ENCODE measurements at regions not wholly inside any gene's neighbourhood (a gene's known extent, or its start where the extent isn't known, plus 50 kb on each side); places are given as distances from the start of the nearest gene placed in this dataset.

DNA sequence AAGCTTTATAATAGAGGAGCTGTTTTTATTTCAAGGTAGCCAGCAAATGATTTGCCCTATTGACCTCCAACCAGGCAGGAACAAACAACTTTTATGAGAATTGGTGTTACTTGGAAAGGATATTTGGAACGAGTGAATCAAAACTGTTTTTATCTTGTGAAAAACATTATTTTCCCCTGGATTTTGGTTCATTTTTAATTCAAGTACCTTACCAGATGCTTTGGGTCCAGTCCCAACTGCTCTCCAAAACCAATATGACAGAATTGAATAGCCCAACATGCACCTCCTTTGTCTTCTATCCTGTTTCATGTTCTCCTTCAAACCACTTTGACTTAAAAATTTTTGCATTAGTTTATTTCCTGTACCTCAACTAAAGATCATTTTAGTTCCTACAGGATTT, 178.6 kb upstream of the RBMS1 start:
- no peak for DNase-seq
- Histone ChIP-seq H3K27me3 (no peaks in the 10 kb centered on the region), H3K27ac (no peak overlapping the region), H3K9me3 (no peaks in the 10 kb centered on the region), H3K4me1 (no peaks in the 10 kb centered on the region), H3K36me3 (no peaks in the 10 kb centered on the region), H3K4me3 (no peak overlapping the region)
- TF ChIP-seq, protein P1, sequence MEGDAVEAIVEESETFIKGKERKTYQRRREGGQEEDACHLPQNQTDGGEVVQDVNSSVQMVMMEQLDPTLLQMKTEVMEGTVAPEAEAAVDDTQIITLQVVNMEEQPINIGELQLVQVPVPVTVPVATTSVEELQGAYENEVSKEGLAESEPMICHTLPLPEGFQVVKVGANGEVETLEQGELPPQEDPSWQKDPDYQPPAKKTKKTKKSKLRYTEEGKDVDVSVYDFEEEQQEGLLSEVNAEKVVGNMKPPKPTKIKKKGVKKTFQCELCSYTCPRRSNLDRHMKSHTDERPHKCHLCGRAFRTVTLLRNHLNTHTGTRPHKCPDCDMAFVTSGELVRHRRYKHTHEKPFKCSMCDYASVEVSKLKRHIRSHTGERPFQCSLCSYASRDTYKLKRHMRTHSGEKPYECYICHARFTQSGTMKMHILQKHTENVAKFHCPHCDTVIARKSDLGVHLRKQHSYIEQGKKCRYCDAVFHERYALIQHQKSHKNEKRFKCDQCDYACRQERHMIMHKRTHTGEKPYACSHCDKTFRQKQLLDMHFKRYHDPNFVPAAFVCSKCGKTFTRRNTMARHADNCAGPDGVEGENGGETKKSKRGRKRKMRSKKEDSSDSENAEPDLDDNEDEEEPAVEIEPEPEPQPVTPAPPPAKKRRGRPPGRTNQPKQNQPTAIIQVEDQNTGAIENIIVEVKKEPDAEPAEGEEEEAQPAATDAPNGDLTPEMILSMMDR (IDR thresholded peaks at IDR 0.05) = no peak
- no peak for TF ChIP-seq POLR2A (IDR thresholded peaks at IDR 0.05)

DNA sequence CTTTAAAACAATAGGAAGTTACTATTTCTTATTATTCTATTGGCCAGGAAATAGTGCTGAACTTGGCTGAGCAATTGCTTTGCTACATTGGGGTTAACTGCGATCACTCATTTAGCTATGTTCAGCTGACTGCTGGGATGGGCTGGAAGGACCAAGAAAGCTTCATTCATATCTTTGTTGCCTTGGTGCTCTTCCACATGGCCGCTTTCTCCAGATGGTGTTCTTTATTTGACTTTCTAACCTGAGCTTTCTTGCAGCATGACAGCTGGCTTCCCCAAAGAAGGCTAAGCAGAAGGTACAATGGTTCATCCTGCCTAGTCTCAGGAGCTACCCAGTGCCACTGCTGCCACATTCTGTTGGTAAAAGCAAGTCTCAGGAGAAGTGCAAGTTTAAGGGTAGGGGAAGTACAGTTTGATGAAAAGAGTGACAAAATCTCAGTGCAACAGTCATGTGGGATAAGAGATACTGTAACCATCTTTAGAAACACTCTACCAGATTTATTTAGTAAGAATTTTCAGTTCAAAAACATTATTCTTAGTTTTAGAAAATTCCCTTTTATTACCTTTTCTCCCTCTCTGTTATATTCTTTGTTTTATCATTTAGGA, 180.6 kb upstream of the RBMS1 start:
- Histone ChIP-seq H3K36me3 (no peaks in the 10 kb centered on the region), H3K27ac (no peak overlapping the region), H3K4me3 (no peak overlapping the region), H3K27me3 (no peaks in the 10 kb centered on the region), H3K9me3 (no peaks in the 10 kb centered on the region), H3K4me1 (no peaks in the 10 kb centered on the region)
- TF ChIP-seq POLR2A (IDR thresholded peaks at IDR 0.05) = no peak
- no peak for DNase-seq

DNA sequence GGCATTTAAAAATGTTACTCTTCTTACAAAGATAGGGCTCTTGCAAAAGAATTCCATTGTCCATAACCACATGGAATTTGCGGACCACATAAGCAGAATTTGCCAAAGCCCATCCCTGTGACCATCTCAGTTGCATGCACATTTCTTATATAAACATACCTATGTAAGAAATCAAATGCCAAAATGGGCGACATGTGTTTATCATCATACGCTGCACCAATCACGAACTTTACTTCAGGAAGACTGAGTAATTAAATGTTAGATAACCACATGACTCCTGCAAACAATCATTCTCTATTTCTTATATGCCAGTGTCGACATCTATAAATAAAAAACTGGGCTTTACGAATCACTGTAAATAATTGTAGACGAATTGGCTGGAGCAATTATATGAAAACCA, 186.1 kb upstream of the RBMS1 start:
- H3K4me1 ChIP-seq = no peaks in the 10 kb centered on the region
- no peaks in the 10 kb centered on the region for H3K27me3 ChIP-seq
- H3K9me3 ChIP-seq = no peaks in the 10 kb centered on the region
- TF ChIP-seq, protein P1 (IDR thresholded peaks at IDR 0.05) = no peak
- no peak for TF ChIP-seq POLR2A (IDR thresholded peaks at IDR 0.05)
- no peaks in the 10 kb centered on the region for H3K36me3 ChIP-seq
- DNase-seq = no peak
- no peak overlapping the region for H3K4me3 ChIP-seq
- no peak overlapping the region for H3K27ac ChIP-seq

GRCh38 chr2:160680294-160680693, 186.7 kb upstream of the RBMS1 start:
- H3K36me3 ChIP-seq = no peaks in the 10 kb centered on the region
- no peaks in the 10 kb centered on the region for H3K9me3 ChIP-seq
- no peaks in the 10 kb centered on the region for H3K4me1 ChIP-seq
- no peak overlapping the region for H3K27ac ChIP-seq
- TF ChIP-seq, protein P1 (IDR thresholded peaks at IDR 0.05) = no peak
- no peak for TF ChIP-seq POLR2A (IDR thresholded peaks at IDR 0.05)
- no peaks in the 10 kb centered on the region for H3K27me3 ChIP-seq
- no peak overlapping the region for H3K4me3 ChIP-seq
- no peak for DNase-seq

DNA sequence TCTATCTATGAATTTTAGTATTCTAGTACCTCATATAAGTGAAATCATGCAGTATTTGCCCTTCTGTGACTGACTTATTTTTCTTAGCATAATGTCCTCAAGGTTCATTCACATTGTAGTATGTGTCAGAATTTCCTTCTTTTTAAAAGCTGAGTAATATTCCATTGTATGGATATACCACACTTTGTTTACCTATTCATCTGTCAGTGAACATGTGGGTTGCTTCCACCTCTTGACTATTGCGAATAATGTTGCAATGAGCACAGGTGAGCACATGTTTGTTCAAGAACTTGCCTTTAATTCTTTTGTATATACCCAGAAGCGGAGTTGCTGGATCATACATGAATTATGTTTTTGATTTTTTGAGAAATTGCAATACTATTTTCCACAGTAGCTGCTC, 187.4 kb upstream of the RBMS1 start:
- TF ChIP-seq, protein P1 (IDR thresholded peaks at IDR 0.05) = no peak
- no peak for TF ChIP-seq POLR2A (IDR thresholded peaks at IDR 0.05)
- no peaks in the 10 kb centered on the region for H3K36me3 ChIP-seq
- no peak overlapping the region for H3K27ac ChIP-seq
- H3K4me3 ChIP-seq = no peak overlapping the region
- no peaks in the 10 kb centered on the region for H3K27me3 ChIP-seq
- H3K4me1 ChIP-seq = no peaks in the 10 kb centered on the region
- no peaks in the 10 kb centered on the region for H3K9me3 ChIP-seq
- no peak for DNase-seq

DNA sequence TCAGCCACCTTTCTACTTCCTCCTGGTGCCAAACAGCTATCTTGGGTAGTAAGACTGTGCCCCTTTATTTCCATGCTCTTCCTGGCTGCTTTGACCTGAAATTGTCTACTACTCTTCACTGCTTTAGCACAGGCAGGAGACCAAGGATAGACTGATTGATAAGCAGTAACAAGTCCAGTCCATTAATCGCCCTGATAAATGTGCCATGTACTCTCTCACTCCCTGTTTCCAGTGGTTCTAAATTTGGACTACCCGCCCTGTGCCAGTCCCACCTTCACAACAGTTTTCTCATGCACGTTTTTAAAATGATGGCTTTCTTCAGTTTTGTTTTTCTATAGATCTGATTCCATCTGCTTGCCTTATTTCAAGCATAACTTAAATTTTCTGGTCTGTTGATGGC, 189.6 kb upstream of the RBMS1 start:
- Histone ChIP-seq H3K27me3 (no peaks in the 10 kb centered on the region), H3K4me3 (no peak overlapping the region), H3K4me1 (no peaks in the 10 kb centered on the region), H3K9me3 (no peaks in the 10 kb centered on the region), H3K27ac (no peak overlapping the region), H3K36me3 (no peaks in the 10 kb centered on the region)
- TF ChIP-seq, protein P1 (IDR thresholded peaks at IDR 0.05) = no peak
- TF ChIP-seq POLR2A (IDR thresholded peaks at IDR 0.05) = no peak
- DNase-seq = no peak

All from Peyer's patch (tissue), 4 donors.